PC-9 (cell line): ENCODE measurements at regions not wholly inside any gene's neighbourhood (a gene's known extent, or its start where the extent isn't known, plus 50 kb on each side); places are given as distances from the start of the nearest gene placed in this dataset.
"Not testable (repeated sequence)": the region's sequence is repeated elsewhere in the genome, so short reads cannot be mapped to it uniquely, and the experiment has no call there.

Source experiments
- BruUV-seq: library from RNA; stranded (reverse); fragments of 400-500 nt; replicated peaks from 2 replicates; lab custom pipeline; 2021; lab: Mats Ljungman, UMichigan
- CTCF ChIA-PET: fragments of 300-600 bp; sonication (Branson Sonifier 250); formaldehyde crosslinking; loops from one replicate; lab custom pipeline; 2022; ENCODE audit warnings: antibody characterized with exemption; lab: Charles Lee
- POLR2A ChIA-PET: fragments of 300-600 bp; sonication (Branson Sonifier 250); formaldehyde crosslinking; loops from one replicate; lab custom pipeline; 2022; ENCODE audit warnings: antibody characterized with exemption; ENCODE audit not compliant: unreplicated experiment; lab: Charles Lee
- DNase-seq, 2 experiments: peaks; one replicate each; pipeline versions ENCODE4 v3.0.0 to v3.0.0-alpha.2; 2015 to 2022; ENCODE audit warnings: mixed read lengths in 1 of 2
- H2AFZ ChIP-seq: fragments of 200-600 bp; sonication (generic); 2 replicates; pipeline ENCODE4 v1.8.1; 2017; ENCODE audit warnings: antibody characterized with exemption
- H3F3A ChIP-seq: fragments of 200-600 bp; sonication (generic); 2 replicates; pipeline ENCODE4 v1.8.1; 2017; ENCODE audit warnings: antibody characterized with exemption, mild to moderate bottlenecking, low read depth; ENCODE audit not compliant: insufficient read depth
- H3K27ac ChIP-seq: fragments of 200-600 bp; sonication (generic); 2 replicates; pipeline ENCODE4 v1.6.1; 2016; ENCODE audit warnings: mixed run types
- H3K27me3 ChIP-seq: fragments of 200-600 bp; sonication (generic); 2 replicates; pipeline ENCODE4 v1.6.1; 2016; ENCODE audit warnings: low read depth, mixed run types; ENCODE audit not compliant: insufficient read depth
- H3K36me3 ChIP-seq: fragments of 200-600 bp; sonication (generic); 2 replicates; pipeline ENCODE4 v1.6.1; 2016; ENCODE audit warnings: low read depth, mixed run types
- H3K4me1 ChIP-seq: fragments of 200-600 bp; sonication (generic); replicated peaks from 2 replicates; pipeline ENCODE4 v1.6.1; 2016; ENCODE audit warnings: mixed run types; ENCODE audit not compliant: insufficient read depth
- H3K4me2 ChIP-seq: fragments of 200-600 bp; sonication (generic); 2 replicates; pipeline ENCODE4 v1.6.1; 2017; ENCODE audit warnings: mixed run types
- H3K4me3 ChIP-seq: fragments of 200-600 bp; sonication (generic); 2 replicates; pipeline ENCODE4 v1.6.1; 2016; ENCODE audit warnings: mixed run types
- H3K79me2 ChIP-seq: fragments of 200-600 bp; sonication (generic); 2 replicates; pipeline ENCODE4 v1.6.1; 2017; ENCODE audit warnings: low read depth, mixed run types
- H3K9me2 ChIP-seq: fragments of 200-600 bp; sonication (generic); 2 replicates; pipeline ENCODE4 v1.8.1; 2017; ENCODE audit warnings: mild to moderate bottlenecking; ENCODE audit not compliant: insufficient read depth
- H3K9me3 ChIP-seq: fragments of 200-600 bp; sonication (generic); 2 replicates; pipeline ENCODE4 v1.8.1; 2016; ENCODE audit warnings: low read depth; ENCODE audit not compliant: insufficient read depth
- H4K20me1 ChIP-seq: fragments of 200-600 bp; sonication (generic); 2 replicates; pipeline ENCODE4 v1.8.1; 2017; ENCODE audit not compliant: insufficient read depth
- EZH2 ChIP-seq: fragments of 200-600 bp; sonication (generic); IDR thresholded peaks from 2 replicates; pipeline ENCODE4 v1.8.0; 2017; ENCODE audit warnings: antibody characterized with exemption, low read depth
- intact Hi-C: fragments of 100-400 bp; cut with micrococcal nuclease; formaldehyde crosslinking; loops from one replicate; pipeline ENCODE4 v1.10.0; 2022; ENCODE audit not compliant: unreplicated experiment
- TF ChIP-seq, protein P1 (sequence below): fragments of 200-600 bp; sonication (generic); conservative IDR thresholded peaks from 2 replicates; pipeline ENCODE4 v1.6.1; 2017; ENCODE audit warnings: mixed run types, antibody characterized with exemption, mild to moderate bottlenecking, moderate library complexity

- H3K4me1 ChIP-seq, H3K27ac ChIP-seq, POLR2A ChIA-PET, H3K4me2 ChIP-seq, H3K79me2 ChIP-seq, BruUV-seq, H3K9me3 ChIP-seq, H3K36me3 ChIP-seq, H2AFZ ChIP-seq, H3F3A ChIP-seq, H3K4me3 ChIP-seq, H3K9me2 ChIP-seq, H3K27me3 ChIP-seq, DNase-seq, CTCF ChIA-PET, H4K20me1 ChIP-seq, intact Hi-C loops: not testable (repeated sequence)
These were observed 75.6 kb downstream of the MRPL39 start for GRCh38 chr21:25531538-25532250.

DNA sequence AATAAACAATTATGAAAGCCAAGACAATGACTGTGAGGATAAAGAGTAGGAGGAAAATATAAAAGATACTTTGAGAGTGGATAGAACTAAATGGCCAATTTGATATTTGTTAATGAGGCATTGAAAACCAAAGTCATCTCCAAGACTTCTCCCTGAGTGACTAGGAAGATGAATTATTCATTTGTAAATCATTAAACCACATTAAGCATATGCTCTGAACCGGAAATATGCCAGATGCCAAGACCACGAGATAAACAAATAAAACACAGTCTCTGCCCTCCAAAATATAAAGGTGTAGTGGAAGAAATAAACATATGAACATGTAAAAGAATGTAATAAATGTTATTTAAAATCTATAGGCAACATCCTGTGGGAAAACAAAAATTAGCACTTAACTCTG, 78.8 kb downstream of the MRPL39 start:
- no peak overlapping the region for H3K27ac ChIP-seq
- H3K4me1 ChIP-seq, result no peaks in the 10 kb centered on the region
- TF ChIP-seq EZH2, result no peak
- TF ChIP-seq, protein P1, sequence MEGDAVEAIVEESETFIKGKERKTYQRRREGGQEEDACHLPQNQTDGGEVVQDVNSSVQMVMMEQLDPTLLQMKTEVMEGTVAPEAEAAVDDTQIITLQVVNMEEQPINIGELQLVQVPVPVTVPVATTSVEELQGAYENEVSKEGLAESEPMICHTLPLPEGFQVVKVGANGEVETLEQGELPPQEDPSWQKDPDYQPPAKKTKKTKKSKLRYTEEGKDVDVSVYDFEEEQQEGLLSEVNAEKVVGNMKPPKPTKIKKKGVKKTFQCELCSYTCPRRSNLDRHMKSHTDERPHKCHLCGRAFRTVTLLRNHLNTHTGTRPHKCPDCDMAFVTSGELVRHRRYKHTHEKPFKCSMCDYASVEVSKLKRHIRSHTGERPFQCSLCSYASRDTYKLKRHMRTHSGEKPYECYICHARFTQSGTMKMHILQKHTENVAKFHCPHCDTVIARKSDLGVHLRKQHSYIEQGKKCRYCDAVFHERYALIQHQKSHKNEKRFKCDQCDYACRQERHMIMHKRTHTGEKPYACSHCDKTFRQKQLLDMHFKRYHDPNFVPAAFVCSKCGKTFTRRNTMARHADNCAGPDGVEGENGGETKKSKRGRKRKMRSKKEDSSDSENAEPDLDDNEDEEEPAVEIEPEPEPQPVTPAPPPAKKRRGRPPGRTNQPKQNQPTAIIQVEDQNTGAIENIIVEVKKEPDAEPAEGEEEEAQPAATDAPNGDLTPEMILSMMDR, result no peak
- no peaks in the 10 kb centered on the region for H3K27me3 ChIP-seq
- no peaks in the 10 kb centered on the region for H3F3A ChIP-seq
- BruUV-seq, result no TSS peak
- POLR2A ChIA-PET, result no interaction called here
- intact Hi-C loops, result no loop called here
- no peaks in the 10 kb centered on the region for H3K36me3 ChIP-seq
- H3K9me2 ChIP-seq, result no peaks in the 10 kb centered on the region
- no peaks in the 10 kb centered on the region for H4K20me1 ChIP-seq
- H3K4me3 ChIP-seq, result no peak overlapping the region
- H3K9me3 ChIP-seq, result no peaks in the 10 kb centered on the region
- H3K4me2 ChIP-seq, result no peak overlapping the region
- no peak for DNase-seq
- H2AFZ ChIP-seq, result no peak overlapping the region
- CTCF ChIA-PET, result no interaction called here
- H3K79me2 ChIP-seq, result no peaks in the 10 kb centered on the region

DNA sequence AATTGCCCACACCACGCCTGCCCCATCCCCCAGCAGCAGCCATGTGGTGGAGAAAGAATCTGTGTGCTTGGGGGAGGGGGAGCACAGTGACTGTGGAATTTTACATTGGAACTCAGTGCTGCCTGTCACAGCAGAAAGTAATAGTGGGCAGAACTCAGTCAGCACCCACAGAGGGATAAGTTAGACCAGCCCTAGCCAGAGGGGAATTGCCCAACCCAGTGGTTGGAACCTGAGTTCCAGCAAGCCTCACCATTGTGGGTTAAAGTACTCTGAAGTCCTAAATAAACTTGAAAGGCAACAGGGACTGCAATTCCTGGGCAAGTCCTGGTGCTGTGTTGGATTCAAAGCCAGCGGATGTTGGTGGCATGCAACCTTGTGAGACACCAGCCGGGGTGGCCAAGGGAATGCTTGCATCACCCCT, 88.8 kb downstream of the MRPL39 start:
- no peak for DNase-seq

More for the DNA sequence above, 88.8 kb downstream of the MRPL39 start:
- POLR2A ChIA-PET, result no interaction called here
- no peaks in the 10 kb centered on the region for H3K36me3 ChIP-seq
- intact Hi-C loops, result no loop called here
- no peaks in the 10 kb centered on the region for H3F3A ChIP-seq
- no peak overlapping the region for H3K4me3 ChIP-seq
- H3K4me1 ChIP-seq, result no peaks in the 10 kb centered on the region
- no peaks in the 10 kb centered on the region for H3K79me2 ChIP-seq
- no TSS peak for BruUV-seq
- no peak overlapping the region for H3K4me2 ChIP-seq
- no peak for TF ChIP-seq EZH2
- TF ChIP-seq, protein P1, result no peak
- no peaks in the 10 kb centered on the region for H3K9me2 ChIP-seq
- H3K9me3 ChIP-seq, result no peaks in the 10 kb centered on the region
- H3K27ac ChIP-seq, result no peak overlapping the region
- H2AFZ ChIP-seq, result no peak overlapping the region
- H3K27me3 ChIP-seq, result no peaks in the 10 kb centered on the region
- H4K20me1 ChIP-seq, result no peaks in the 10 kb centered on the region
- CTCF ChIA-PET, result no interaction called here
